ENCODE measurements at regions not wholly inside any gene's neighbourhood (a gene's known extent, or its start where the extent isn't known, plus 50 kb on each side); places are given as distances from the start of the nearest gene placed in this dataset.

GRCh38 chr11:70682760-70683159 is 284.4 kb downstream of the CTTN start:
- peaks cover 8% of the 10 kb centered on the region for H3K4me1 Mint-ChIP-seq
- H3K36me3 ChIP-seq = no peaks in the 10 kb centered on the region

GRCh38 chr11:70687716-70688115 is 289.4 kb downstream of the CTTN start:
- no peak overlapping the region for H3K4me3 Mint-ChIP-seq
- no peak overlapping the region for H3K27ac ChIP-seq
- H3K9me3 Mint-ChIP-seq = peaks cover 3% of the 10 kb centered on the region
- H3K4me3 ChIP-seq = no peak overlapping the region
- H3K27me3 ChIP-seq = no peaks in the 10 kb centered on the region
- no peaks in the 10 kb centered on the region for H3K36me3 Mint-ChIP-seq
- H3K27me3 Mint-ChIP-seq (ENCODE audit: insufficient read depth, low read depth) = peaks cover 5% of the 10 kb centered on the region
- no peaks in the 10 kb centered on the region for H3F3A ChIP-seq (ENCODE audit: low read depth)
- no peaks in the 10 kb centered on the region for H4K20me1 ChIP-seq (ENCODE audit: low read depth)
- H3K9ac ChIP-seq = no peak overlapping the region
- no peak overlapping the region for H2AFZ ChIP-seq (replicated peaks)
- peaks cover 5% of the 10 kb centered on the region for H3K4me1 ChIP-seq
- H3K4me2 ChIP-seq = no peak overlapping the region
- no peak overlapping the region for H3K27ac Mint-ChIP-seq
- no peaks in the 10 kb centered on the region for H3K9me3 ChIP-seq (ENCODE audit: low read depth)
- H3K36me3 ChIP-seq = no peaks in the 10 kb centered on the region
- no peak for TF ChIP-seq CTCF (IDR thresholded peaks at IDR 0.05)
- TF ChIP-seq EZH2 (IDR thresholded peaks at IDR 0.05) = no peak
- TF ChIP-seq EZH2phosphoT487 (IDR thresholded peaks at IDR 0.05) = no peak
- DNase-seq (ENCODE audit: low spot score) = no peak
- no peaks in the 10 kb centered on the region for H3K79me2 ChIP-seq (ENCODE audit: low read depth)
- H3K4me1 Mint-ChIP-seq = no peaks in the 10 kb centered on the region

More at GRCh38 chr11:70682760-70683159, 284.4 kb downstream of the CTTN start:
- H3K27ac Mint-ChIP-seq = no peak overlapping the region
- no peaks in the 10 kb centered on the region for H3K9me3 ChIP-seq (ENCODE audit: low read depth)
- H3K4me2 ChIP-seq = no peak overlapping the region
- H3K27ac ChIP-seq = no peak overlapping the region
- DNase-seq (ENCODE audit: low spot score) = no peak
- H3K79me2 ChIP-seq (ENCODE audit: low read depth) = no peaks in the 10 kb centered on the region
- H3K4me1 ChIP-seq = peaks cover 3% of the 10 kb centered on the region
- TF ChIP-seq CTCF (IDR thresholded peaks at IDR 0.05) = no peak
- TF ChIP-seq EZH2 (IDR thresholded peaks at IDR 0.05) = no peak
- no peak for TF ChIP-seq EZH2phosphoT487 (IDR thresholded peaks at IDR 0.05)
- H3K27me3 ChIP-seq = no peaks in the 10 kb centered on the region
- H3K9ac ChIP-seq = no peak overlapping the region
- H3K9me3 Mint-ChIP-seq = no peaks in the 10 kb centered on the region
- H3K36me3 Mint-ChIP-seq = no peaks in the 10 kb centered on the region
- no peaks in the 10 kb centered on the region for H4K20me1 ChIP-seq (ENCODE audit: low read depth)
- H2AFZ ChIP-seq (replicated peaks) = no peak overlapping the region
- no peak overlapping the region for H3K4me3 ChIP-seq
- H3F3A ChIP-seq (ENCODE audit: low read depth) = no peaks in the 10 kb centered on the region
- peaks cover 7% of the 10 kb centered on the region for H3K27me3 Mint-ChIP-seq (ENCODE audit: insufficient read depth, low read depth)
- H3K4me3 Mint-ChIP-seq = no peak overlapping the region

- H3K4me1 Mint-ChIP-seq = no peaks in the 10 kb centered on the region
- Histone ChIP-seq H2AFZ (replicated peaks) (no peak overlapping the region), H4K20me1 (ENCODE audit: low read depth) (no peaks in the 10 kb centered on the region), H3K9me3 (ENCODE audit: low read depth) (no peaks in the 10 kb centered on the region), H3K27ac (no peak overlapping the region), H3F3A (ENCODE audit: low read depth) (no peaks in the 10 kb centered on the region), H3K36me3 (no peaks in the 10 kb centered on the region), H3K9ac (no peak overlapping the region), H3K4me3 (no peak overlapping the region), H3K79me2 (ENCODE audit: low read depth) (no peaks in the 10 kb centered on the region), H3K27me3 (no peaks in the 10 kb centered on the region), H3K4me1 (peaks cover 5% of the 10 kb centered on the region), H3K4me2 (no peak overlapping the region)
- no peak overlapping the region for H3K27ac Mint-ChIP-seq
- H3K27me3 Mint-ChIP-seq (ENCODE audit: insufficient read depth, low read depth) = peaks cover 5% of the 10 kb centered on the region
- peaks cover 3% of the 10 kb centered on the region for H3K9me3 Mint-ChIP-seq
- DNase-seq (ENCODE audit: low spot score) = no peak
- no peak for TF ChIP-seq EZH2phosphoT487 (IDR thresholded peaks at IDR 0.05)
- TF ChIP-seq CTCF (IDR thresholded peaks at IDR 0.05) = no peak
- TF ChIP-seq EZH2 (IDR thresholded peaks at IDR 0.05) = no peak
- no peak overlapping the region for H3K4me3 Mint-ChIP-seq
- H3K36me3 Mint-ChIP-seq = no peaks in the 10 kb centered on the region
Observed at GRCh38 chr11:70688142-70688541, 289.8 kb downstream of the CTTN start.

All from neural progenitor cell (in vitro differentiated cells).